ENCODE measurements at regions not wholly inside any gene's neighbourhood (a gene's known extent, or its start where the extent isn't known, plus 50 kb on each side); places are given as distances from the start of the nearest gene placed in this dataset.
A peak's percentile ranks its signal among the peaks of the same experiment; 100 is the strongest.

DNA sequence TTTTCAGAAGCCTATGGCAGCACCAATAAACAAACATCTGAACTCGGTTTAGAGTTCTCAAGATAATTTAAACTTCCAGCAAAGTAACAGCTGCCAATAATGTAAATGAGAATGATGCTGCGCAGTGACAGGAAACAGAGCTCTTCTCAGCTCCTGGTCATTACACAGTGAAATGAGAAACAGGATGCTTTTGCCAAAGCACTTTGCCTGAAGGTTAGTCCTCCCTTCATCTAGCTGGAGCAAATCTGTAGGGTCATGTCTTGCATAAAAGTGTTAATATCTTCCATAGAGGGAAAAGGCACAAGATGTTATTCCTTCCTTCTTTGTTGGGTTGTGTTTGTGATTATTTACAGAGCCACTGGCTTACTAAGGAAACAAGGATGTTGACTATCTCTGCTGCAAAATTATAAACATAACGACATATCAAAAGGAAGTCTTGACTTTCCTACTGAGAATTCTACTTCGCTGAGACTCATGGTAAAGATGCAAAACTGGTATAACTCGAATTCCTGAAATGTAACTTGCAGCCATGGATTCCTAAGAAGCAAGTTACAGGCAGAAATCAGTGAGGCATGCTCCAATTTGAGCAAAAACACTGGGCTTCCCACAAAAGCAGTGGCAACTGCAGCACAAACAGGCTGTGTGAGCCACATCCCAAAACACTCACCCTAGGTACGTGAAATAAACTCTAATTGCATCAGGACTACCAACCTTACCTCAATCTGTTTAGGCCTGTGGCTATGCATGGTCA, 102.5 kb upstream of the BEND6 start:
- ATAC-seq (no peak), DNase-seq (no peak)
- Mint-ChIP-seq H3K4me1 (ENCODE audit: low read depth) (peaks cover 15% of the 10 kb centered on the region), H3K4me3 (no peak overlapping the region), H3K36me3 (ENCODE audit: insufficient read depth) (no peaks in the 10 kb centered on the region), H3K9me3 (no peaks in the 10 kb centered on the region), H3K27me3 (ENCODE audit: low read depth) (peaks cover 44% of the 10 kb centered on the region)

DNA sequence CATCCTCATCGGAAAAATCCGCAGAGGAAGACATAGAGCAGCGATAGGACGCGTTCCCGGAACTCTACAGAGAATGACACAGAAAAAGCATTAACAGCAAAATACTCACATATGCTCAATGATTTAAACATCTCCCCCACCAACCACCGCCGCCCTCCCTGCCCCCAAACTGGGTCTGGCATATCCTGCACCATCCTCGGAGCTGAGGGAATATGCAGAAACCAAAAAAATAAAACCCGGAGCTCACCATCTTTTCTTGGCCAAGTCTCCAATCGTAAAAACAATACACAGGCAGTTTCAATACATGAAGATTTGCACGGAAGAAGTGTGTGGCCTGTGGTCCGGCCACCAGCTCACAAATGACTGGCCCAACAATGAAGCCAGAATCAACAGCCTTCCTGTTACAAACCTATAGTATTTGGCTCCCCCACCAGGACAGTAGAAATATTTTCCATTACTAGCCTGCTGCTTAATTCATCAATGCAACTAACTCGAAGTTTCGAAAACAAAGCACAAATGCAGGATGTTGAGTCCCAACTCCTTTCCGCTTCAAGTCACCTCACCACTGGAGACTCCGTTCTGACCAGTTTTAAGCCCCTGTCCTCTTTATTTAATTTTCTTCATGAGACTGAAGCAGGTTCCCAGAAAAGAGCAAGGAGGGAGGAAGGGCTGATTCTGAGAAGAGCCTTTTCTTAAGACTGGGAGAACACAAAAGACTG, 103.2 kb upstream of the BEND6 start:
- H3K9me3 Mint-ChIP-seq, result no peaks in the 10 kb centered on the region
- H3K27me3 Mint-ChIP-seq (ENCODE audit: low read depth), result peaks cover 47% of the 10 kb centered on the region
- peak overlapping the region; percentile 72 for H3K4me3 Mint-ChIP-seq
- DNase-seq (no peak), ATAC-seq (peak; percentile 58 to 70)
- H3K4me1 Mint-ChIP-seq (ENCODE audit: low read depth), result peaks cover 15% of the 10 kb centered on the region
- no peaks in the 10 kb centered on the region for H3K36me3 Mint-ChIP-seq (ENCODE audit: insufficient read depth)

DNA sequence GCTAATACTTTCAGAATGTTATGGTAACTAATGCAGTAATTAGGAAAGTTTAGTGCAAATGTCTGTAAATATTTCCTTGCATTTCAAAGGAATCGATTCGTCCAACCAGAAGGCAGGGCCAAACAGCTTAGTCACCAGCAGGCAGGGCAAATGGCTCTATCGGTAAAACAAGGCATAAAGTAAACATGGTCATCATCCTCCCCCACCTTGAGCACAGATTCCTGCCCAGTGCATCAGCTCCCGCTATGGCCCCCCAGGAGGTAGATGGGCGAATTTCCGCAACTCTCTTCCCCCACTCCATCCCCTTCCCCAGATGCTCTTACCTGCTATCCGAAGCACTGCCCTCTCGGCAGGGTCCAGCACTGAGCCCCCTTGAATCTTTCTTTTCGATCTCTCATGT, 103.8 kb upstream of the BEND6 start:
- Mint-ChIP-seq H3K27me3 (ENCODE audit: low read depth) (peaks cover 49% of the 10 kb centered on the region), H3K9me3 (no peaks in the 10 kb centered on the region), H3K4me1 (ENCODE audit: low read depth) (peaks cover 15% of the 10 kb centered on the region), H3K36me3 (ENCODE audit: insufficient read depth) (no peaks in the 10 kb centered on the region), H3K4me3 (peak overlapping the region; percentile 72)
- no peak for DNase-seq
- ATAC-seq, result no peak

DNA sequence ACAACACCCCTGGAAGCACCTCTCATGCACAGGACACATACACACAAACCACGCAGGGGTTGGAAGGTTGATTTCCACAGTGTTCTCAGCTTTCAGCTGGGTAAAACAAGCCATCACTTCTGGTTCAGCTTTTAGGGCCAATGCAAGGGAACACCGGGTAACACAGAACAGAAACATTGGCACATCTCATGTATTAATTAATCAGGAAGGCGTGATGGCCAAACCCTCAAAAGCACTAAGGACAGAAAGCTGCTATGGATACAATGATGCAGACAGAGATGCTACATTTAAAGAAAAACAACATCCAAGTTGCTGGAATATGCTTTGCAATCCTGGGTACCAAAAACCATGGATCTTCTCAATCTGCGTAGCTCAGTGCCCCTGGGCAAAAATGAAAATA, 104.3 kb upstream of the BEND6 start:
- peaks cover 15% of the 10 kb centered on the region for H3K4me1 Mint-ChIP-seq (ENCODE audit: low read depth)
- no peak for DNase-seq
- H3K4me3 Mint-ChIP-seq, result peak overlapping the region; percentile 8
- H3K36me3 Mint-ChIP-seq (ENCODE audit: insufficient read depth), result no peaks in the 10 kb centered on the region
- H3K27me3 Mint-ChIP-seq (ENCODE audit: low read depth), result peaks cover 45% of the 10 kb centered on the region
- ATAC-seq, result no peak
- H3K9me3 Mint-ChIP-seq, result no peaks in the 10 kb centered on the region

DNA sequence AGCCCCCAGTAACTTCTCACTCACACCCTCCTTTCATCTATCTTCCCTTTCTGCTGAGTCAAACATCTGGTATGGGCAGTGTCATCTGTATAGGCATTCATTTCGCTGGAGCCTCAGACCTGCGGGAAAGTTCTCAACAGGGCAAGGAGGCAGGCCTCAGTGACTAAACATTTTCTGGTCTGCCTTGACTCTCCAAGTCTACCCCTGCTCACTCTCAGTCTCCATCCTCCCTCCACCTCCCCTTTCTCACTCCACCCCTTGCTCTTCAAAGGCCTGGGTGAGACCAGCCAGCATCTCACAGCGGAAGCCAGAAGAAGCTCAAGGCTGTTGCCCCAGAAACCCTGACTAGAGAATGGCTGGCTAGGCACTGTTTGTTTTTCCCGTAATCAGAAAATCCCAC, 105.0 kb upstream of the BEND6 start:
- no peaks in the 10 kb centered on the region for H3K9me3 Mint-ChIP-seq
- peaks cover 50% of the 10 kb centered on the region for H3K27me3 Mint-ChIP-seq (ENCODE audit: low read depth)
- H3K4me1 Mint-ChIP-seq (ENCODE audit: low read depth), result peaks cover 15% of the 10 kb centered on the region
- H3K4me3 Mint-ChIP-seq, result no peak overlapping the region
- DNase-seq (no peak), ATAC-seq (peak in 1 of 2 donors; percentile 30)
- no peaks in the 10 kb centered on the region for H3K36me3 Mint-ChIP-seq (ENCODE audit: insufficient read depth)

DNA sequence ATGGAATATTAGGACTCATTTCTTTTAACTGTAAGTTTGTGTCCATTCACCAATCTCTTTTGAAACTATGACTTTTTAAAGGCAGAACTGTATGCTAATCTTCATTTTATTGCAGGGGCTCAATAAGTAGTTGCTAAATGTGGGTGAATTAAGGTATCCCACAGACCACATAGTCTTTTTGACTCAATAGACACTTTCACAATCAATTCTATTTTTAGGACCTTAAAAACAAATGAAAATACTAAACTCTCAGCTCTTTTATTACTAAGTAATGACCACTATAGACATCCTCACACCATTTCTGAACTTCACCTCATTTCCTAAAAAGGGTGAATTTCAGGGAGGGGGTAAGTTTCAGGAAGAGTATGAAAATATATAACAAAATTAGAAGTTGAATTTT, 106.8 kb upstream of the BEND6 start:
- Mint-ChIP-seq H3K36me3 (ENCODE audit: insufficient read depth) (no peaks in the 10 kb centered on the region), H3K27me3 (ENCODE audit: low read depth) (peaks cover 53% of the 10 kb centered on the region), H3K9me3 (no peaks in the 10 kb centered on the region), H3K4me1 (ENCODE audit: low read depth) (peaks cover 15% of the 10 kb centered on the region), H3K4me3 (no peak overlapping the region)
- DNase-seq (no peak), ATAC-seq (no peak)

DNA sequence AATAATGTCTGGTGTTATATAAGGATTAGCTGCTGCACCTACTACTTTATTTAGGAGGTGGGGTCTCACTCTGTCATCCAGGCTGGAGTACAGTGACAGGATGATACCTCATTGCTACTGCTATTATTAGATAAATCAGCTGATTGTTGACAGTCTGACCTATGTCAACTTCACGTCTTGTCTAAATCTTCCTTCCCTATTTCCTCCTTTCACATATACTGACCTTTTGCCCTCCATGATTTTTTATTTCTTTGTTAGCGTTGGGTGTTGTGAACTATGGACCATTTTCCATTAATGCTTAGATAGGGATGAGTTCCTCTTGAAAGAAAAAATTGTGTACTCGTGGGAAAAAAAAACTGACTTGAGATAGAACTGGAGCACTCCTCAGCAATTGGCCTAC, 109.9 kb upstream of the BEND6 start:
- no peaks in the 10 kb centered on the region for H3K9me3 Mint-ChIP-seq
- H3K27me3 Mint-ChIP-seq (ENCODE audit: low read depth), result peaks cover 52% of the 10 kb centered on the region
- ATAC-seq (no peak), DNase-seq (no peak)
- no peaks in the 10 kb centered on the region for H3K36me3 Mint-ChIP-seq (ENCODE audit: insufficient read depth)
- peaks cover 7% of the 10 kb centered on the region for H3K4me1 Mint-ChIP-seq (ENCODE audit: low read depth)
- no peak overlapping the region for H3K4me3 Mint-ChIP-seq

DNA sequence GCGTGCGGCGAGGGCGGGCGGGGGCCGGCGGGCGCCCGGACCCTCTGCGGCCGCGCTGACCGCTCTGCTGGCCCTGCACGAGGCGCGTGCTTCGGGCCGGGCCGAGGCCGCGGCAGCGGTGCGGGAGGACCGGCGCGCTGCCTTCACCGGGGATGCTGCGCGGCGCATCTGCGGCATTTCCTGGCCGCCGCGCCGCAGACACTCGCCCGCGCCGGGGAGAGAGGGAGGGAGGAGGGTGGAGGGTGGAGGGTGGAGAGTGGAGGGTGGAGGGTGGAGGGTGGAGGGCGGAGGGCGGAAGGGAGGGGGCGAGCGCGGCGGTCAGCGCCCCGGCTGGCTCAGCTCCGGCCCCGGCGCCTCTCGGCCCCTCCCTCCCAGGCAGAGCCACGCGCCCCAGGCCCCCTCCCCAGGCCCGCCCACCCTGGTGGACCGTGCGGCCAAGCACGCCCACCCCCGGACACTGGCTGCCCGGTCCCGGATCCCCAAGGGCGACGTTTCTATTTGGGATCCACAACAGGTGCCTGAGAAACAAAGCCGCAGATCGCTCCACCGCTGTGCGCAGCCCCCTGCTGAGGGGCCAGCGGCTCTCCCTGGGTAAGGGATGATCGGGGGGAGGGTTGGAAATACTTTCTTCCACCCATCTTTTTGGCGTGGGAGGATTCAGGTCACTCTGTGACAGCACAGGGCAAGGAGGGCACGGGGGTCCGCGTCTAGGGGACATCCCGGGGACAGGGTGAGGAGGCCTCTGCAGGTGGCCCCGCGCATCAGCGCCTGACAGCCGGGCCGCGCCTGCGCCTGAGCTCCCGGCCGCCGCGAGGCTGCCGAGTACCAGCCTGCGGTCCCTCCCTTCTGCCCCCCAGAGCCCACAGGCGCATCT, 111.2 kb upstream of the BEND6 start:
- ATAC-seq (peak; percentile 95 to 96), DNase-seq (peak; percentile 23)
- H3K36me3 Mint-ChIP-seq (ENCODE audit: insufficient read depth), result no peaks in the 10 kb centered on the region
- H3K27me3 Mint-ChIP-seq (ENCODE audit: low read depth), result peaks cover 54% of the 10 kb centered on the region
- H3K4me1 Mint-ChIP-seq (ENCODE audit: low read depth), result peaks cover 7% of the 10 kb centered on the region
- H3K4me3 Mint-ChIP-seq, result peak overlapping the region; percentile 60
- no peaks in the 10 kb centered on the region for H3K9me3 Mint-ChIP-seq

DNA sequence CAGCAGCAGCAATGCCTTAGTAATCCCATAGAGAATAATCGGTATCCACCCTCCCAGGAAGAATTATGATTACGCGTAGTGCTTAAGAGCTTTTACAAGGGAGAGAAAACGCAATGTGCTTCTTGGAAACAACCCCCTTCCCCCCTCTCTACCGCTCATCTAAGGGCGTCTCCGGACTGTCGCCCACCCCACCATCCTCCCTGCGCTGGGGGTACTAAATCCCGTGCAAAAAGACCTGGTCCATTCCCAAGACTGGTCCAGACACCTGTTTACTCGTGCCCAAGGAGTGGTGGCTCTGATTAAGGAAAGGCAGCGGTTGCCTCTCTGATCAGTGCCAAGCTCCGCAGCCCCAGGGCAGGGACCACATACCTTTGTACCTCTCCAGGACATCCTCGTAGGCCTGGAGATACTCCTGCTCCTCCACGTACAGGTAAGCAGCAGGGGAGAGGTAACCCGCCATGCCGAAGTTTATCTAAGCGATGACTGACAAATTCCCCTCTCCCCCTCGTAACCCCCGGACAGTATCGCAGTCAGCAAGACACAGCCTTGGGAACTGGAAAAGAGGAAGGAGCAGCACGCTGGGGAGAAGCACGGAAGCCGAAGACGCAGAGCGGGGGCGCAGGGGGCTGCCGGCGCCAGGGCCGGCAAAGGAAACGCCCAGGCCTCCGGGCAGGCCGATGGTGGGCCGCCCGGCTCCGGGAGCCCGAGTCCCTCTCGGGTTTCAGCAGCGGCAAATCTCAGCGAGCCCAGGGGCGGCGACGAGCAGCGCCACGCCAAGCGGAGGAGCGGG, 112.0 kb upstream of the BEND6 start:
- peaks cover 57% of the 10 kb centered on the region for H3K27me3 Mint-ChIP-seq (ENCODE audit: low read depth)
- peaks cover 7% of the 10 kb centered on the region for H3K4me1 Mint-ChIP-seq (ENCODE audit: low read depth)
- DNase-seq, result no peak
- peak; percentile 12 to 13 for ATAC-seq
- H3K4me3 Mint-ChIP-seq, result peak overlapping the region; percentile 83
- no peaks in the 10 kb centered on the region for H3K36me3 Mint-ChIP-seq (ENCODE audit: insufficient read depth)
- no peaks in the 10 kb centered on the region for H3K9me3 Mint-ChIP-seq

DNA sequence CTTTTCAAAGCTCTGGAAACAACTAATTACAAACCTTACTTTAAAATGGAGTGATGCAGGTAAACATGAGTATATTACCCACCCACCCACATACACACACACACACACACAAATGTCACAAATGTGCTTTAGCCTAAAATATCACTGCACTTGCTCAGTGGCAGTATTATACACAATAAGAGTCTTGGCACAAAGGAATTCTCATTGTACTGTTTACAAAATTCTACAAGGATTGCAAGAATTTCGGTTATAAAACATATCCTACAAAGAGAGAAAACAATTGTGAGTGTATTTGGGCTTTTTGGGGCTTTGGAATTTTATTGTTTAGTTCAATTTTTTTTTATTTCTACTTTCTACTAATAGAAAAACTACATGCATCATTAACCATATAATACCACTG, 113.2 kb upstream of the BEND6 start:
- peaks cover 60% of the 10 kb centered on the region for H3K27me3 Mint-ChIP-seq (ENCODE audit: low read depth)

DNA sequence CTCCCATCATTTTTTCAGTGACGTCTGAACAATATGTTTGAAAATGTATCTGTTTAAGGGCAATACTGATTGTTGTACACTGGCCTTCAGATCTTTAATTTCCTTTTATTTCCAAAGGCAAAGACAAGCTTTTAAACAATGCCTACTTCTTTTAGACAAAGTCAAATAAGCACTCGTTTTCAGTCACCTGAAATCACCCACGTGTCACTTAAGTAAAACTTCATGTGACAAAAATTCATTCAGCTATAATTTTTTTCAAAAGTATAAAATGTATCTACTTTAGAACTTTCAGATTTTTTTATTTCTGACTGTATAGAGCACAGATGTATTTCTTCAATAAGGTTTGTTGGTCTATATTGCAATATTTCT, 113.5 kb upstream of the BEND6 start:
- ATAC-seq (no peak), DNase-seq (no peak)
- Mint-ChIP-seq H3K36me3 (ENCODE audit: insufficient read depth) (no peaks in the 10 kb centered on the region), H3K4me1 (ENCODE audit: low read depth) (peaks cover 7% of the 10 kb centered on the region), H3K4me3 (no peak overlapping the region), H3K27me3 (ENCODE audit: low read depth) (peaks cover 57% of the 10 kb centered on the region), H3K9me3 (no peaks in the 10 kb centered on the region)

More for the DNA sequence above, 113.2 kb upstream of the BEND6 start:
- no peak for ATAC-seq
- Mint-ChIP-seq H3K36me3 (ENCODE audit: insufficient read depth) (no peaks in the 10 kb centered on the region), H3K4me3 (no peak overlapping the region), H3K4me1 (ENCODE audit: low read depth) (peaks cover 7% of the 10 kb centered on the region), H3K9me3 (no peaks in the 10 kb centered on the region)
- DNase-seq, result no peak

DNA sequence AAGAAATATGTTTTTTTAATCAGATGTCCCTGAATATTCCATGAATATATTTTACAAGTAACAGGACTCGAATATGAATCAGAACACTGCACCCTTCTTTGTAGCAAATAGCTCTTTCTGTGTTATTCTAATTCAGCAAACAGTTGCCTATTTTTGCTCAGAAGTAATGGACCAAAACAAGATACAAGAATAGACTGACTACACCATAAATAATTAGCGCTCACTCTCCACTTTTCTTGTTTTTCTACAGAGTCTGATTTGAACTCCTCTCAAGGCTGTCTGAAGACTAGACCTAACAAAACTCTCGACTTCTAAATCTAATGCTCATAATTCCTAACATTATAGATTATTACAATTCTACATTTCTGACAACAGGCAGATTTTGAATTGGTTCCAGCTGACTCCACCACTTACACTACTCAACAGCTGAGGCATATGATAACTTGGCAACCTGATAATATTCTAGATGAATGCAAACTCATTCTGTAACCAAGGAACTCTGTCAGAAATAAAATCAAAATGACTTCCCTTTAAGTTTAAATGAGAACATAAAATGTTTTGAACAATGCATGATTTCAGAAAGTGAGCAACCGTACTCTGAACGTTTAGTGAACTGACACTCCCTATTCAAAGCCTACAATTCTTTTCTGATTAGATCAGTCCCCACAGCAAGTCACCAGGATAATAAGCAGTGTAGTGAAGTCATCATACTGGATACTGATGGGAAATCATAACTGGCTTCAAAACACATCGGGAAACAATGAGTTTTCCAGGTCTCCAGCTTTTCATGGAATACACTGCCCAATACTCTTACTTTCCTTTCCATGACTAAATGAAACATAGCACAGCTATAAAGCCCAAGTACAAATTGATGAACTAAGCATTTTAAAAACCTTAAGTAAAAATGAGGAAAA, 114.2 kb upstream of the BEND6 start:
- H3K9me3 Mint-ChIP-seq, result no peaks in the 10 kb centered on the region
- no peaks in the 10 kb centered on the region for H3K36me3 Mint-ChIP-seq (ENCODE audit: insufficient read depth)
- H3K4me3 Mint-ChIP-seq, result no peak overlapping the region
- DNase-seq (no peak), ATAC-seq (no peak)
- peaks cover 57% of the 10 kb centered on the region for H3K27me3 Mint-ChIP-seq (ENCODE audit: low read depth)
- peaks cover 7% of the 10 kb centered on the region for H3K4me1 Mint-ChIP-seq (ENCODE audit: low read depth)

DNA sequence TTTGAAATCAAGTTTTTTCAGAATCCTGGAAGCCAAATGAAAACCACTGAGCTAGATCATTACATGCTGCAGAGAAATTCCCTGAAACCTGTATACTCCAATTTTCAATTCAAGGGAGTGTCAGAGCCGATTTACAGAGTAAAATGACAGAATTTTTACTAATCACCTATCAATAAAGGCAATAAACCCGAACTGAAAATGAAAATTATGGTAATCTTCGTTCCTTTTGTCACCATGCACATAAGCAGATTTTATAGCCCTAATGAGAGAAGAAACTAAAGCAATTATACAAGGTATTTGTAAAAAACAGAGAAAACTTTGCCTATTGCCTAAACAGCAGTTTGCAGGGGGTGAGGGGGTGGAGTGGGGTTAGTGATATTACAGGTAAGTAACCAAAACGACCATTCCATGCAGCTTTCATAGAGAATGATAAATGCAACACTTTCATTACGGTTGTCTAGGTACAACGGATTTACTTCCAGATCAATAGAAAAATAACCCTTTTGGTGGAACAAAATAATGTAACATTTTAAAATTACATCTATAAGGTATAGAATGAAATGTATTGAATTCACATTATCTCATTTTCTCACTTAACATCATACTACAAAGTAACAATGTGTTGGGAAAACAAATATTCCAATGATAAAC, 115.2 kb upstream of the BEND6 start:
- ATAC-seq (no peak), DNase-seq (no peak)
- no peaks in the 10 kb centered on the region for H3K9me3 Mint-ChIP-seq
- H3K36me3 Mint-ChIP-seq (ENCODE audit: insufficient read depth), result no peaks in the 10 kb centered on the region
- H3K27me3 Mint-ChIP-seq (ENCODE audit: low read depth), result peaks cover 55% of the 10 kb centered on the region
- peaks cover 7% of the 10 kb centered on the region for H3K4me1 Mint-ChIP-seq (ENCODE audit: low read depth)
- no peak overlapping the region for H3K4me3 Mint-ChIP-seq
